ENCODE measurements at regions not wholly inside any gene's neighbourhood (a gene's known extent, or its start where the extent isn't known, plus 50 kb on each side); places are given as distances from the start of the nearest gene placed in this dataset.

- H3K27ac Mint-ChIP-seq (ENCODE audit: unreplicated experiment): no peak overlapping the region
- no peak for TF ChIP-seq CTCF (IDR thresholded peaks at IDR 0.05; ENCODE audit: insufficient read depth, low read depth, low read length)
- no peak for TF ChIP-seq EZH2 (IDR thresholded peaks at IDR 0.05; ENCODE audit: insufficient read depth, low read length)
- H3K9me3 ChIP-seq (ENCODE audit: insufficient read depth, low read depth, low read length): peaks cover 18% of the 10 kb centered on the region
These were observed 154.0 kb upstream of the AJAP1 start for GRCh38 chr1:4500441-4500840.

DNA sequence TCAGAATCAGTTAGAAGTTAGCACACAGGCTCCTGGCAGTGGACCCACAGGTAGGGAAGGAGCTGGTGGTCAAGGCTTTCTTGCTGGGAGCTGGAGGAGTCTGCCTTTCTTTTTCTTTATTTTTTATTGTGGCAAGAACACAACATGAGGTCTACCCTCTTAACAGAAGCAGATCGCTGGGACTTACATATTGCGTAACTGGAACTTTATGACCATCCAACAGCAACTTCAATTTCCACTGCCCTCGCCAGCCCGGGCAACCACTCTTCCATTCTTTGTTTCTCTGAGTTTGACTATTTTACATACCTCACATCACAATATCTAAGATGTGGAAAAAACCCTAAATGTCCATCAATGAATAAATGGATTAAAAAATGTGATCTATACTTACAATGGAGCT is 147.8 kb upstream of the AJAP1 start:
- peaks cover 5% of the 10 kb centered on the region for H3K9me3 ChIP-seq (ENCODE audit: insufficient read depth, low read depth, low read length)
- DNase-seq (ENCODE audit: low read depth) (no peak), FAIRE-seq (no peak)
- H3K36me3 Mint-ChIP-seq (ENCODE audit: low read depth, unreplicated experiment): no peaks in the 10 kb centered on the region
- no peak overlapping the region for H3K4me3 Mint-ChIP-seq (ENCODE audit: unreplicated experiment)
- H2AFZ ChIP-seq (ENCODE audit: low read depth, low read length): no peak overlapping the region
- TF ChIP-seq CTCF (IDR thresholded peaks at IDR 0.05; ENCODE audit: insufficient read depth, low read depth, low read length) (no peak), EZH2 (IDR thresholded peaks at IDR 0.05; ENCODE audit: insufficient read depth, low read length) (no peak)
- H3K36me3 ChIP-seq (ENCODE audit: insufficient read depth, low read length): no peaks in the 10 kb centered on the region
- no peaks in the 10 kb centered on the region for H3K4me1 ChIP-seq (ENCODE audit: insufficient read depth, low read length)
- no peaks in the 10 kb centered on the region for H3K27me3 ChIP-seq (ENCODE audit: insufficient read depth, low read length)
- H3K27ac ChIP-seq (ENCODE audit: low read depth, low read length): no peak overlapping the region
- H4K20me1 ChIP-seq (ENCODE audit: insufficient read depth, low read length): no peaks in the 10 kb centered on the region
- peaks cover 15% of the 10 kb centered on the region for H3K27me3 Mint-ChIP-seq (ENCODE audit: low read depth, unreplicated experiment)
- H3K4me3 ChIP-seq (ENCODE audit: insufficient read depth, low read depth, low read length): no peak overlapping the region
- no peaks in the 10 kb centered on the region for H3K4me1 Mint-ChIP-seq (ENCODE audit: low read depth, unreplicated experiment)
- no peak overlapping the region for H3K9ac ChIP-seq (ENCODE audit: low read length)
- H3K4me2 ChIP-seq (ENCODE audit: low read length): no peak overlapping the region
- no peaks in the 10 kb centered on the region for H3K79me2 ChIP-seq (ENCODE audit: insufficient read depth, low read length)
- no peak overlapping the region for H3K27ac Mint-ChIP-seq (ENCODE audit: unreplicated experiment)
- H3K9me3 Mint-ChIP-seq (ENCODE audit: unreplicated experiment): peaks cover 14% of the 10 kb centered on the region

More at GRCh38 chr1:4500441-4500840, 154.0 kb upstream of the AJAP1 start:
- Mint-ChIP-seq H3K9me3 (ENCODE audit: unreplicated experiment) (peaks cover 19% of the 10 kb centered on the region), H3K4me1 (ENCODE audit: low read depth, unreplicated experiment) (no peaks in the 10 kb centered on the region), H3K36me3 (ENCODE audit: low read depth, unreplicated experiment) (no peaks in the 10 kb centered on the region), H3K27me3 (ENCODE audit: low read depth, unreplicated experiment) (peaks cover 12% of the 10 kb centered on the region), H3K4me3 (ENCODE audit: unreplicated experiment) (no peak overlapping the region)
- Histone ChIP-seq H3K9ac (ENCODE audit: low read length) (no peak overlapping the region), H3K4me1 (ENCODE audit: insufficient read depth, low read length) (no peaks in the 10 kb centered on the region), H2AFZ (ENCODE audit: low read depth, low read length) (no peak overlapping the region), H3K27me3 (ENCODE audit: insufficient read depth, low read length) (no peaks in the 10 kb centered on the region), H4K20me1 (ENCODE audit: insufficient read depth, low read length) (no peaks in the 10 kb centered on the region), H3K27ac (ENCODE audit: low read depth, low read length) (no peak overlapping the region), H3K4me3 (ENCODE audit: insufficient read depth, low read depth, low read length) (no peak overlapping the region), H3K4me2 (ENCODE audit: low read length) (no peak overlapping the region), H3K79me2 (ENCODE audit: insufficient read depth, low read length) (no peaks in the 10 kb centered on the region), H3K36me3 (ENCODE audit: insufficient read depth, low read length) (no peaks in the 10 kb centered on the region)
- FAIRE-seq (no peak), DNase-seq (ENCODE audit: low read depth) (no peak)

DNA sequence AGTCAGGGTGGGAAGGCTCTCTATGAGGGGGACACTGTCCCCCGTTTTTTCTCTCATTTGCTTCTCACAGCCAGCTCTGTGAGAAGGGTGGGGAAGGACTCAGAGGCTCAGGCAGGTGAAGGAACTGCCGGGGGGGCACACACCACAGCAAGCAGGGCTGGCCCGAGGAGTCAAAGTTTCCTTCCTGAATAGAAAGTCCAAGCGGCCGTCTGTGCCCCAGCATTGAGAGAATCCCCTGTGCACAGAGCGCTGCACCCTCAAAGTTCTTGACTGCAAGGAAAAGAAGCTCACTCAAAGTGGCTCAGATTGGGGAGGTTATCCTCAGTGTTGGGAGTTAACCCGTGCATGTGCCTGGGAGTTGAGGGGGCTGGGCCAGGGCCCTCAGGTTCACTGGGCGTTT is 145.2 kb upstream of the AJAP1 start:
- no peak for TF ChIP-seq CTCF (IDR thresholded peaks at IDR 0.05; ENCODE audit: insufficient read depth, low read depth, low read length)
- TF ChIP-seq EZH2 (IDR thresholded peaks at IDR 0.05; ENCODE audit: insufficient read depth, low read length): no peak

More for the DNA sequence above, 145.2 kb upstream of the AJAP1 start:
- H3K27me3 Mint-ChIP-seq (ENCODE audit: low read depth, unreplicated experiment): peaks cover 8% of the 10 kb centered on the region
- no peak overlapping the region for H3K27ac ChIP-seq (ENCODE audit: low read depth, low read length)
- peaks cover 9% of the 10 kb centered on the region for H3K9me3 Mint-ChIP-seq (ENCODE audit: unreplicated experiment)
- no peak overlapping the region for H3K4me3 ChIP-seq (ENCODE audit: insufficient read depth, low read depth, low read length)
- peaks cover 9% of the 10 kb centered on the region for H3K9me3 ChIP-seq (ENCODE audit: insufficient read depth, low read depth, low read length)
- H3K4me1 ChIP-seq (ENCODE audit: insufficient read depth, low read length): no peaks in the 10 kb centered on the region
- FAIRE-seq: no peak
- H3K4me2 ChIP-seq (ENCODE audit: low read length): no peak overlapping the region
- no peaks in the 10 kb centered on the region for H3K36me3 Mint-ChIP-seq (ENCODE audit: low read depth, unreplicated experiment)
- H4K20me1 ChIP-seq (ENCODE audit: insufficient read depth, low read length): no peaks in the 10 kb centered on the region
- H3K79me2 ChIP-seq (ENCODE audit: insufficient read depth, low read length): no peaks in the 10 kb centered on the region
- H3K27me3 ChIP-seq (ENCODE audit: insufficient read depth, low read length): no peaks in the 10 kb centered on the region
- H3K4me1 Mint-ChIP-seq (ENCODE audit: low read depth, unreplicated experiment): no peaks in the 10 kb centered on the region
- H3K4me3 Mint-ChIP-seq (ENCODE audit: unreplicated experiment): no peak overlapping the region
- no peak overlapping the region for H3K27ac Mint-ChIP-seq (ENCODE audit: unreplicated experiment)
- H3K36me3 ChIP-seq (ENCODE audit: insufficient read depth, low read length): no peaks in the 10 kb centered on the region
- no peak for DNase-seq (ENCODE audit: low read depth)
- H2AFZ ChIP-seq (ENCODE audit: low read depth, low read length): no peak overlapping the region
- H3K9ac ChIP-seq (ENCODE audit: low read length): no peak overlapping the region
